SK-N-SH treated with all-trans-retinoic acid at 6 μM for 48 hours (cell line): ENCODE measurements at regions not wholly inside any gene's neighbourhood (a gene's known extent, or its start where the extent isn't known, plus 50 kb on each side); places are given as distances from the start of the nearest gene placed in this dataset.

ENCODE experiments used
- CSRNP3 ChIP-seq: fragments of 250-450 bp; sonication (Bioruptor Pico); IDR thresholded peaks from 2 replicates; pipeline ENCODE4 v1.5.1; 2021; ENCODE audit warnings: mild to moderate bottlenecking, moderate library complexity
- ESRRG ChIP-seq: fragments of 250-450 bp; sonication (Bioruptor Pico); IDR thresholded peaks from 2 replicates; pipeline ENCODE4 v1.6.1; 2021; ENCODE audit warnings: mild to moderate bottlenecking
- OSR1 ChIP-seq: fragments of 250-450 bp; sonication (Bioruptor Pico); IDR thresholded peaks from 2 replicates; pipeline ENCODE4 v1.8.0; 2022; ENCODE audit warnings: moderate library complexity, mild to moderate bottlenecking, inconsistent platforms
- PATZ1 ChIP-seq: fragments of 250-450 bp; sonication (Bioruptor Pico); IDR thresholded peaks from 2 replicates; pipeline ENCODE4 v1.8.0; 2020; ENCODE audit warnings: mild to moderate bottlenecking, moderate library complexity, borderline replicate concordance
- RARB ChIP-seq: fragments of 250-450 bp; sonication (Bioruptor Pico); IDR thresholded peaks from 2 replicates; pipeline ENCODE4 v1.8.0; 2021; ENCODE audit warnings: mild to moderate bottlenecking, moderate library complexity
- TCF4 ChIP-seq: fragments of 250-450 bp; sonication (Bioruptor Pico); IDR thresholded peaks from 2 replicates; pipeline ENCODE4 v1.8.0; 2021; ENCODE audit warnings: mild to moderate bottlenecking, moderate library complexity, borderline replicate concordance
- ZNF8 ChIP-seq: fragments of 450-650 bp; formaldehyde crosslinking; IDR thresholded peaks from 2 replicates; pipeline ENCODE4 v1.5.0; 2020; ENCODE audit warnings: mild to moderate bottlenecking, moderate library complexity
- TF ChIP-seq, protein P1 (sequence below): fragments of 250-450 bp; sonication (Bioruptor Pico); IDR thresholded peaks from 2 replicates; pipeline ENCODE4 v1.5.1; 2020; ENCODE audit warnings: low read depth, mild to moderate bottlenecking, moderate library complexity

GRCh38 chr11:100525197-100525596, 161.9 kb upstream of the ARHGAP42 start:
- TF ChIP-seq OSR1 (CRISPR knock-in tag) (no peak), CSRNP3 (CRISPR knock-in tag) (no peak), PATZ1 (CRISPR knock-in tag) (no peak), TCF4 (CRISPR knock-in tag) (no peak), RARB (CRISPR knock-in tag) (no peak), ESRRG (CRISPR knock-in tag) (no peak), ZNF8 (CRISPR knock-in tag) (no peak)
- TF ChIP-seq, protein P1, sequence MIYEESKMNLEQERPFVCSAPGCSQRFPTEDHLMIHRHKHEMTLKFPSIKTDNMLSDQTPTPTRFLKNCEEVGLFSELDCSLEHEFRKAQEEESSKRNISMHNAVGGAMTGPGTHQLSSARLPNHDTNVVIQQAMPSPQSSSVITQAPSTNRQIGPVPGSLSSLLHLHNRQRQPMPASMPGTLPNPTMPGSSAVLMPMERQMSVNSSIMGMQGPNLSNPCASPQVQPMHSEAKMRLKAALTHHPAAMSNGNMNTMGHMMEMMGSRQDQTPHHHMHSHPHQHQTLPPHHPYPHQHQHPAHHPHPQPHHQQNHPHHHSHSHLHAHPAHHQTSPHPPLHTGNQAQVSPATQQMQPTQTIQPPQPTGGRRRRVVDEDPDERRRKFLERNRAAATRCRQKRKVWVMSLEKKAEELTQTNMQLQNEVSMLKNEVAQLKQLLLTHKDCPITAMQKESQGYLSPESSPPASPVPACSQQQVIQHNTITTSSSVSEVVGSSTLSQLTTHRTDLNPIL, result no peak
